HepG2 (cell line): ENCODE measurements at regions not wholly inside any gene's neighbourhood (a gene's known extent, or its start where the extent isn't known, plus 50 kb on each side); places are given as distances from the start of the nearest gene placed in this dataset.

Experiments used
- ATAC-seq: fragments of 200-7000 bp; cut with Tn5 transposase; 3 replicates; pipeline ENCODE4 v1.9.1; 2020; ENCODE audit warnings: mild to moderate bottlenecking, moderate library complexity
- BruUV-seq: library from RNA; stranded (reverse); fragments of 400-500 nt; replicated peaks from 2 replicates; lab custom pipeline; 2021; lab: Mats Ljungman, UMichigan
- CTCF ChIA-PET: fragments of 300-600 bp; formaldehyde crosslinking; extraction: SDS; loops from one replicate; lab custom pipeline; 2021; ENCODE audit warnings: low total read pairs, inconsistent platforms, low intra/inter-chr PET ratio; lab: Yijun Ruan, JAX
- POLR2A ChIA-PET: fragments of 350-600 bp; sonication (Branson Sonifier 250); formaldehyde crosslinking; loops from one replicate; lab custom pipeline; 2020; ENCODE audit warnings: antibody characterized with exemption, inconsistent platforms; lab: Yijun Ruan, JAX
- DNase-seq: peaks from one replicate; pipeline ENCODE4 v3.0.0-alpha.2; 2015; ENCODE audit warnings: low spot score
- FAIRE-seq: peaks from 3 replicates; lab custom pipeline; 2011; peaks lifted over from hg19 to GRCh38; lab: Jason Lieb, UNC
- H2AFZ ChIP-seq: one replicate; pipeline ENCODE4 v1.6.1; 2011; ENCODE audit warnings: low read length, inconsistent platforms
- H3K27ac ChIP-seq: fragments of 300-600 bp; 3 replicates; pipeline ENCODE4 v1.8.0; 2011; ENCODE audit warnings: mixed run types, mild to moderate bottlenecking, mixed read lengths, low read length, inconsistent platforms; ENCODE audit not compliant: insufficient read depth; ENCODE audit errors: extremely low read length
- H3K27me3 ChIP-seq, 2 experiments: fragments of 200-600 bp in 1 of 2; 2 replicates in 1 of 2; 3 replicates in 1 of 2; pipeline versions ENCODE4 v1.6.0 to v1.8.0; 2011; ENCODE audit warnings: low read length in 2 of 2, mild to moderate bottlenecking in 2 of 2, moderate library complexity in 2 of 2, inconsistent platforms in 1 of 2; ENCODE audit not compliant: insufficient read depth in 2 of 2, control insufficient read depth in 1 of 2
- H3K36me3 ChIP-seq, 2 experiments: fragments of 200-600 bp in 1 of 2; replicated peaks in 1 of 2; 2 replicates in 1 of 2; 3 replicates in 1 of 2; pipeline versions ENCODE4 v1.5.1 to v1.8.0; 2011; ENCODE audit warnings: low read length in 2 of 2, inconsistent platforms in 1 of 2; ENCODE audit not compliant: insufficient read depth in 2 of 2, control insufficient read depth in 1 of 2
- H3K4me1 ChIP-seq: 2 replicates; pipeline ENCODE4 v1.5.1; 2012; ENCODE audit warnings: low read length, inconsistent platforms; ENCODE audit not compliant: insufficient read depth
- H3K4me2 ChIP-seq: 2 replicates; pipeline ENCODE4 v1.6.0; 2011; ENCODE audit warnings: low read depth, low read length, inconsistent platforms
- H3K4me3 ChIP-seq, 3 experiments: fragments of 200-600 bp in 1 of 3; sonication (generic), shearing (Covaris generic) in 1 of 3; replicated peaks in 1 of 3; 2 replicates each; pipeline ENCODE4 v1.5.1; 2011 to 2016; ENCODE audit warnings: low read length in 3 of 3, inconsistent platforms in 2 of 3, low read depth in 2 of 3, mild to moderate bottlenecking in 2 of 3, control low read depth in 1 of 3, mixed read lengths in 1 of 3; ENCODE audit not compliant: insufficient read depth in 1 of 3
- H3K79me2 ChIP-seq: one replicate; pipeline ENCODE4 v1.6.1; 2011; ENCODE audit warnings: low read length, inconsistent platforms; ENCODE audit not compliant: insufficient read depth
- H3K9ac ChIP-seq: 2 replicates; pipeline ENCODE4 v1.6.0; 2011; ENCODE audit warnings: mild to moderate bottlenecking, low read depth, low read length, inconsistent platforms; ENCODE audit not compliant: insufficient read depth
- H3K9me3 ChIP-seq: 2 replicates; pipeline ENCODE4 v1.5.1; 2012; ENCODE audit warnings: mild to moderate bottlenecking, low read length
- H4K20me1 ChIP-seq: 2 replicates; pipeline ENCODE4 v1.6.0; 2011; ENCODE audit warnings: inconsistent platforms, mild to moderate bottlenecking, low read length, moderate library complexity; ENCODE audit not compliant: insufficient read depth
- ATF7 ChIP-seq, 2 experiments: fragments of 450-650 bp in 1 of 2; sonication (generic) in 1 of 2; formaldehyde crosslinking in 1 of 2; IDR thresholded peaks; 2 replicates each; pipeline versions ENCODE4 v1.4.0 to v1.6.1; 2016 to 2020; ENCODE audit warnings: antibody characterized with exemption in 1 of 2, mild to moderate bottlenecking in 1 of 2, missing genetic modification reagents in 1 of 2
- CENPBD1 ChIP-seq: sonication (generic); formaldehyde crosslinking; IDR thresholded peaks from 2 replicates; pipeline ENCODE4 v1.8.0; 2022; ENCODE audit warnings: missing genetic modification reagents, low read depth, mild to moderate bottlenecking, borderline replicate concordance
- GTF2F1 ChIP-seq: fragments of 150-350 bp; IDR thresholded peaks from 2 replicates; pipeline ENCODE4 v1.6.1; 2014; ENCODE audit warnings: low read length
- HDAC6 ChIP-seq: fragments of 200-600 bp; sonication (generic); IDR thresholded peaks from 2 replicates; pipeline ENCODE4 v1.7.0; 2017; ENCODE audit warnings: mild to moderate bottlenecking, antibody characterized with exemption, low read length, low read depth
- HNRNPH1 ChIP-seq: fragments of 200-400 bp; formaldehyde crosslinking; optimal IDR thresholded peaks from 2 replicates; pipeline ENCODE3; 2017; ENCODE audit warnings: mild to moderate bottlenecking, low read depth, low read length
- HOXA5 ChIP-seq: sonication (generic); formaldehyde crosslinking; IDR thresholded peaks from 2 replicates; pipeline ENCODE4 v1.4.0; 2020; ENCODE audit warnings: missing genetic modification reagents
- IKZF4 ChIP-seq: sonication (generic); formaldehyde crosslinking; IDR thresholded peaks from 2 replicates; pipeline ENCODE4 v1.5.1; 2020; ENCODE audit warnings: borderline replicate concordance, mild to moderate bottlenecking, low read depth, missing genetic modification reagents; ENCODE audit errors: not compliant biosample characterization
- PCBP1 ChIP-seq: fragments of 200-400 bp; formaldehyde crosslinking; IDR thresholded peaks from 2 replicates; pipeline ENCODE4 v1.6.1; 2017; ENCODE audit warnings: mild to moderate bottlenecking, low read depth, low read length, borderline replicate concordance
- ZFP36L1 ChIP-seq: sonication (generic); formaldehyde crosslinking; IDR thresholded peaks from 2 replicates; pipeline ENCODE4 v1.8.0; 2022; ENCODE audit warnings: mild to moderate bottlenecking, missing genetic modification reagents, moderate library complexity
- ZNF251 ChIP-seq: sonication (generic); formaldehyde crosslinking; IDR thresholded peaks from 2 replicates; pipeline ENCODE4 v1.9.0; 2021; ENCODE audit warnings: mild to moderate bottlenecking, missing genetic modification reagents
- ZNF563 ChIP-seq: sonication (generic); formaldehyde crosslinking; IDR thresholded peaks from 2 replicates; pipeline ENCODE4 v1.8.0; 2022; ENCODE audit warnings: mild to moderate bottlenecking, moderate library complexity, missing genetic modification reagents
- ZNF570 ChIP-seq: sonication (generic); formaldehyde crosslinking; IDR thresholded peaks from 2 replicates; pipeline ENCODE4 v1.4.0; 2020; ENCODE audit warnings: mild to moderate bottlenecking, missing genetic modification reagents, borderline replicate concordance
- ZNF574 ChIP-seq: sonication (generic); formaldehyde crosslinking; IDR thresholded peaks from 2 replicates; pipeline ENCODE4 v1.4.0; 2020; ENCODE audit warnings: missing genetic modification reagents
- ZZZ3 ChIP-seq: sonication (generic); formaldehyde crosslinking; IDR thresholded peaks from 2 replicates; pipeline ENCODE4 v1.4.0; 2020; ENCODE audit warnings: missing genetic modification reagents, mild to moderate bottlenecking, borderline replicate concordance
- in situ Hi-C: cut with HindIII; loops from 2 replicates; pipeline ENCODE4 v1.10.0; 2017; ENCODE audit warnings: low pct_unique_long_range_greater_than_20kb; ENCODE audit not compliant: extremely low pct_ligation_motif_present
- intact Hi-C: fragments of 100-400 bp; cut with micrococcal nuclease; formaldehyde crosslinking; loops from one replicate; pipeline ENCODE4 v1.10.0; 2022; ENCODE audit not compliant: unreplicated experiment

GRCh38 chr19:31057476-31057875, 291.8 kb downstream of the TSHZ3 start (continued):
- TF ChIP-seq ZNF574 (no peak), CENPBD1 (CRISPR knock-in tag) (no peak), PCBP1 (no peak), ZNF570 (CRISPR knock-in tag) (no peak), ZZZ3 (no peak), HNRNPH1 (no peak), GTF2F1 (no peak), ZNF251 (no peak)
- TF ChIP-seq, all 625 proteins: peak for 0

GRCh38 chr19:31055454-31055853, 293.8 kb downstream of the TSHZ3 start:
- H3K9ac ChIP-seq = no peak overlapping the region
- DNase-seq (no peak), FAIRE-seq (no peak), ATAC-seq (no peak)
- H3K4me1 ChIP-seq = no peaks in the 10 kb centered on the region
- POLR2A ChIA-PET = no interaction called here
- no peak overlapping the region for H2AFZ ChIP-seq
- intact Hi-C loops = no loop called here
- H3K36me3 ChIP-seq = no peaks in the 10 kb centered on the region
- H3K27ac ChIP-seq = no peak overlapping the region
- H3K27me3 ChIP-seq = no peaks in the 10 kb centered on the region
- in situ Hi-C loops = no loop called here
- no peak overlapping the region for H3K4me3 ChIP-seq
- TF ChIP-seq ZNF563 (CRISPR knock-in tag) (no peak), HDAC6 (no peak), ZFP36L1 (CRISPR knock-in tag) (no peak), HOXA5 (CRISPR knock-in tag) (no peak), IKZF4 (CRISPR knock-in tag) (no peak), ATF7 (IDR thresholded peaks at IDR 0.05) (peak; percentile 55), ATF7 (CRISPR knock-in tag; IDR thresholded peaks at IDR 0.05) (no peak)
- peaks cover 92% of the 10 kb centered on the region for H3K9me3 ChIP-seq
- H4K20me1 ChIP-seq = no peaks in the 10 kb centered on the region
- no peak overlapping the region for H3K4me2 ChIP-seq
- BruUV-seq = no TSS peak
- CTCF ChIA-PET = no interaction called here
- no peaks in the 10 kb centered on the region for H3K79me2 ChIP-seq
